H1 (cell line): ENCODE measurements at regions not wholly inside any gene's neighbourhood (a gene's known extent, or its start where the extent isn't known, plus 50 kb on each side); places are given as distances from the start of the nearest gene placed in this dataset.

Experiments
- BRCA1 ChIP-seq: IDR thresholded peaks from 2 replicates; pipeline ENCODE4 v1.6.1; 2012; ENCODE audit warnings: low read depth, low read length, improper control_type of control experiment
- RFX5 ChIP-seq: IDR thresholded peaks from 2 replicates; pipeline ENCODE4 v1.6.1; 2011; ENCODE audit warnings: low read depth, low read length, improper control_type of control experiment, borderline replicate concordance
- SRF ChIP-seq: IDR thresholded peaks from 2 replicates; pipeline ENCODE4 v1.6.1; 2011; ENCODE audit warnings: mild to moderate bottlenecking, low read depth, low read length, moderate library complexity

DNA sequence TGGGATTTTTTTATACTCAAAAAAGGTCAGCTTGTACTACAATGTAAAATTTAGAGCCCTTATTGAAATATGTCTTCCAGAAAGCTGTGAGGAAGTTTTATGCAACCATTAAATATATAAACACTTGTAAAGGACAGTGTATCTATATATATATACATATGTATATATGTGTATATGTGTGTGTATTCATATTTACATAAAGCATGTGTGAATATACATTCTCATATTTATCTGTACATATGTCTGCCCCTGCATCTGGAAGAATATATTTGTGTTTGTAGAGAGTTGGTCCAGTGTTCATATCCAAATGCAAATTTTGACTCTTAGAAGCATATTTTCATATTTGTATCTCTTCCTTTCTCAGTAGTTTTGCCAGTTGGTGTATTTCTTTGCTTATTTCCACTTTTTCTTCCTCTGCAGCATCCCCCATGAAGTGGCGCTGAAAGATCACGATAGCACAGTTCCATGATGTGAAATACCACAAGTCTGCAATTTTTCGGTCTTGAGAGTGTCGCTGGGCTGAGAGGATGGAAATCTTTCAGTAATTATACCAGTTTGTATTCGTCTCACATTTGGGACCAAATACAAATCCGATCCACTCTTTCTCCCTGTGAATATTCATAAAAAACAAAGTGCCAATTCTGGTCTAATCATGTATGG, 311.7 kb upstream of the DPH6 start (continued):
- TF ChIP-seq BRCA1 = no peak
- TF ChIP-seq RFX5 = no peak
- no peak for TF ChIP-seq SRF
- TF ChIP-seq, all 59 proteins: peak for 0
